Stimulated activated CD8-positive, alpha-beta memory T cell treated with anti-CD3 and anti-CD28 coated beads, Interleukin-12 subunit alpha, Interleukin-12 subunit beta, amount 100 ng/mL, for 1 hour (primary cell): ENCODE measurements at regions not wholly inside any gene's neighbourhood (a gene's known extent, or its start where the extent isn't known, plus 50 kb on each side); places are given as distances from the start of the nearest gene placed in this dataset.

Experiments
- DNase-seq: peaks from one replicate; pipeline ENCODE4 v3.0.0-alpha.2; 2020; ENCODE audit warnings: low read depth

GRCh38 chr4:66693694-66694093 is 851.6 kb downstream of the CENPC start:
- no peak for DNase-seq

- DNase-seq: no peak
These were observed 854.2 kb downstream of the CENPC start for GRCh38 chr4:66691101-66691500.

- no peak for DNase-seq
These were observed 856.6 kb downstream of the CENPC start for GRCh38 chr4:66688674-66689073.

GRCh38 chr4:66687459-66687858 is 857.8 kb downstream of the CENPC start:
- no peak for DNase-seq

- DNase-seq: no peak
These were observed 863.3 kb downstream of the CENPC start for GRCh38 chr4:66681962-66682361.

- DNase-seq: no peak
These were observed 878.1 kb downstream of the CENPC start for GRCh38 chr4:66667249-66667648.

GRCh38 chr4:66662620-66663019 is 882.7 kb downstream of the CENPC start:
- DNase-seq: no peak

GRCh38 chr4:66658809-66659208 is 886.5 kb downstream of the CENPC start:
- no peak for DNase-seq

- DNase-seq: no peak
These were observed 889.8 kb downstream of the CENPC start for GRCh38 chr4:66655505-66655904.

- DNase-seq: no peak
These were observed 891.4 kb downstream of the CENPC start for GRCh38 chr4:66653937-66654336.

GRCh38 chr4:66649236-66649635 is 896.1 kb downstream of the CENPC start:
- DNase-seq: no peak

- DNase-seq: no peak
These were observed 897.4 kb downstream of the CENPC start for GRCh38 chr4:66647926-66648325.

GRCh38 chr4:66647476-66647875 is 897.8 kb downstream of the CENPC start:
- DNase-seq: no peak

- no peak for DNase-seq
These were observed 904.9 kb downstream of the CENPC start for GRCh38 chr4:66640233-66640990.

- no peak for DNase-seq
These were observed 905.9 kb downstream of the CENPC start for GRCh38 chr4:66639361-66639760.

- DNase-seq: no peak
These were observed 909.0 kb downstream of the CENPC start for GRCh38 chr4:66636349-66636748.

GRCh38 chr4:66633477-66633876 is 911.8 kb downstream of the CENPC start:
- DNase-seq: no peak

- DNase-seq: no peak
These were observed 915.4 kb downstream of the CENPC start for GRCh38 chr4:66629927-66630326.

GRCh38 chr4:66628146-66628545 is 917.2 kb downstream of the CENPC start:
- DNase-seq: no peak

GRCh38 chr4:66625480-66625879 is 919.8 kb downstream of the CENPC start:
- DNase-seq: no peak

- DNase-seq: no peak
These were observed 931.7 kb downstream of the CENPC start for GRCh38 chr4:66613591-66613990.

- no peak for DNase-seq
These were observed 936.3 kb downstream of the CENPC start for GRCh38 chr4:66609014-66609413.

GRCh38 chr4:66606908-66607307 is 936.6 kb upstream of the EPHA5 start:
- no peak for DNase-seq

- DNase-seq: no peak
These were observed 935.9 kb upstream of the EPHA5 start for GRCh38 chr4:66606215-66606614.
